WERI-Rb-1 (cell line): ENCODE measurements at regions not wholly inside any gene's neighbourhood (a gene's known extent, or its start where the extent isn't known, plus 50 kb on each side); places are given as distances from the start of the nearest gene placed in this dataset.
"Not testable (repeated sequence)": the region's sequence is repeated elsewhere in the genome, so short reads cannot be mapped to it uniquely, and the experiment has no call there.

ENCODE experiments used
- DNase-seq: peaks from one replicate; pipeline ENCODE4 v3.0.0-alpha.2; 2020
- H3K27ac ChIP-seq: fragments of 250-450 bp; sonication (Bioruptor Pico); 2 replicates; pipeline ENCODE4 v1.5.1; 2020; ENCODE audit warnings: mild to moderate bottlenecking, moderate library complexity
- H3K27me3 ChIP-seq: fragments of 250-450 bp; sonication (Bioruptor Pico); 2 replicates; pipeline ENCODE4 v1.5.1; 2021; ENCODE audit warnings: mild to moderate bottlenecking, low read depth, moderate library complexity; ENCODE audit not compliant: insufficient read depth, severe bottlenecking
- H3K36me3 ChIP-seq: fragments of 250-450 bp; sonication (Bioruptor Pico); 2 replicates; pipeline ENCODE4 v1.5.1; 2020; ENCODE audit warnings: mild to moderate bottlenecking, moderate library complexity
- H3K4me3 ChIP-seq: 2 replicates; pipeline ENCODE4 v1.5.1; 2011; ENCODE audit warnings: low read depth, mild to moderate bottlenecking, control low read depth, low read length
- H3K9me3 ChIP-seq: fragments of 250-450 bp; sonication (Bioruptor Pico); 2 replicates; pipeline ENCODE4 v1.5.1; 2021; ENCODE audit warnings: mild to moderate bottlenecking, moderate library complexity; ENCODE audit not compliant: severe bottlenecking
- TF ChIP-seq, protein P1 (sequence below): IDR thresholded peaks from 2 replicates; pipeline ENCODE4 v1.5.1; 2011; ENCODE audit warnings: low read depth, mild to moderate bottlenecking, control low read depth, inconsistent platforms, low read length

DNA sequence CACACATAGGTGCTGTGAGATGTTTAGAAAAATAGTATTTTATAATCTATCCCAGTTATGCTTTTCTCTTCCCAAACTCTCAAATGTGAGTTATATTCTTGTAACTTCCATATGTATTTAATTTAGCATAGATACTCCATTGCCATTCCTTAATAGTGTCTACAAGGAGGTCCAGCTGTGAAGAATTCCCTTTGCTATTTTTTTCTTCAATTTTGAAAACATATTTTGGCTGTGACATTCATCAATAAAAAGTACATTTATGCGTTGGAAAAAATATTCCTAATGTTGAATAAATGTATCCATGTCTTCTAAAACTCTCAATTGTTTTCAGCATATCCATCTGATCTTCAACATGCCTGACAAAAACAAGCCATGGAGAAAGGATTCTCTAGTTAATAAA lies 1402.0 kb upstream of the SEL1L start:
- H3K9me3 ChIP-seq = no peaks in the 10 kb centered on the region
- DNase-seq = no peak

DNA sequence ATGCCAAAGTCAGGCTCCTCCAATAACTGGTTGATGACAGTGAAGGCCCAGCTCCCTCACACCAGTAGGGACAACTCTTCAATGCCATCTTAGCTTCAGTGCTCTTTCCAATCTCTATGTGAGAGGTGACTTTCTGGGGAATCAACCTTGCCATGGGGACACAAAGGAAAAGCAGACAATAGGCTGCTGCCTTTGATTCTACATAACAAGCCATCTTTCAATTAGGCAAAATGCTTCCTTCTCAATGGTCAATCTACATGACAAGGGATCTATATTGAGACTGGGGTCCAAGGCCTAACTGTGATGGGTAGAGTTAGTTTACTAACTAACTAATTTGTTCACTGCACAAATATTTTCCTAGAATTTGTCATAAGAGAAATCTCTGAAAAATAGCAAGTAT lies 1417.5 kb upstream of the SEL1L start:
- Histone ChIP-seq H3K27me3 (no peaks in the 10 kb centered on the region), H3K4me3 (no peak overlapping the region), H3K9me3 (no peaks in the 10 kb centered on the region), H3K36me3 (no peaks in the 10 kb centered on the region), H3K27ac (no peak overlapping the region)
- TF ChIP-seq, protein P1, sequence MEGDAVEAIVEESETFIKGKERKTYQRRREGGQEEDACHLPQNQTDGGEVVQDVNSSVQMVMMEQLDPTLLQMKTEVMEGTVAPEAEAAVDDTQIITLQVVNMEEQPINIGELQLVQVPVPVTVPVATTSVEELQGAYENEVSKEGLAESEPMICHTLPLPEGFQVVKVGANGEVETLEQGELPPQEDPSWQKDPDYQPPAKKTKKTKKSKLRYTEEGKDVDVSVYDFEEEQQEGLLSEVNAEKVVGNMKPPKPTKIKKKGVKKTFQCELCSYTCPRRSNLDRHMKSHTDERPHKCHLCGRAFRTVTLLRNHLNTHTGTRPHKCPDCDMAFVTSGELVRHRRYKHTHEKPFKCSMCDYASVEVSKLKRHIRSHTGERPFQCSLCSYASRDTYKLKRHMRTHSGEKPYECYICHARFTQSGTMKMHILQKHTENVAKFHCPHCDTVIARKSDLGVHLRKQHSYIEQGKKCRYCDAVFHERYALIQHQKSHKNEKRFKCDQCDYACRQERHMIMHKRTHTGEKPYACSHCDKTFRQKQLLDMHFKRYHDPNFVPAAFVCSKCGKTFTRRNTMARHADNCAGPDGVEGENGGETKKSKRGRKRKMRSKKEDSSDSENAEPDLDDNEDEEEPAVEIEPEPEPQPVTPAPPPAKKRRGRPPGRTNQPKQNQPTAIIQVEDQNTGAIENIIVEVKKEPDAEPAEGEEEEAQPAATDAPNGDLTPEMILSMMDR = no peak
- DNase-seq = no peak

More for the DNA sequence above, 1402.0 kb upstream of the SEL1L start:
- no peaks in the 10 kb centered on the region for H3K27me3 ChIP-seq
- H3K4me3 ChIP-seq = no peak overlapping the region
- no peaks in the 10 kb centered on the region for H3K36me3 ChIP-seq
- H3K27ac ChIP-seq = no peak overlapping the region
- TF ChIP-seq, protein P1 = no peak

DNA sequence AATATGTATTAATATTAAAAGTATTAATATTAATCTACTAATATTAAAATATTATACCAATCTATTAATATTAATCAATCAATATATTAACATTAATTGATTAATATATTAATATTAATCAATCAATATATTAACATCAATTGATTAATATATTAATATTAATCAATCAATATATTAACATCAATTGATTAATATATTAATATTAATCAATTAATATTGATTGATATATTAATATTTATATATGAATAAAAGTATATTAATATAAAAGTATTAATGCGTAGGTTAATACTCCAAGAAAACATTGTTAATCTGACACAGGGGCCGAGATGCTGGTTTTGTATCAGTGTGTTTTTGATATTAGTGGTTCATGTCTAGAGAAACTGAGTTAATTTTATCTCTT lies 1430.1 kb upstream of the SEL1L start:
- H3K4me3 ChIP-seq = no peak overlapping the region
- H3K27ac ChIP-seq = no peak overlapping the region
- no peaks in the 10 kb centered on the region for H3K27me3 ChIP-seq
- no peak for DNase-seq
- H3K36me3 ChIP-seq = no peaks in the 10 kb centered on the region
- TF ChIP-seq, protein P1 = no peak
- H3K9me3 ChIP-seq = no peaks in the 10 kb centered on the region

DNA sequence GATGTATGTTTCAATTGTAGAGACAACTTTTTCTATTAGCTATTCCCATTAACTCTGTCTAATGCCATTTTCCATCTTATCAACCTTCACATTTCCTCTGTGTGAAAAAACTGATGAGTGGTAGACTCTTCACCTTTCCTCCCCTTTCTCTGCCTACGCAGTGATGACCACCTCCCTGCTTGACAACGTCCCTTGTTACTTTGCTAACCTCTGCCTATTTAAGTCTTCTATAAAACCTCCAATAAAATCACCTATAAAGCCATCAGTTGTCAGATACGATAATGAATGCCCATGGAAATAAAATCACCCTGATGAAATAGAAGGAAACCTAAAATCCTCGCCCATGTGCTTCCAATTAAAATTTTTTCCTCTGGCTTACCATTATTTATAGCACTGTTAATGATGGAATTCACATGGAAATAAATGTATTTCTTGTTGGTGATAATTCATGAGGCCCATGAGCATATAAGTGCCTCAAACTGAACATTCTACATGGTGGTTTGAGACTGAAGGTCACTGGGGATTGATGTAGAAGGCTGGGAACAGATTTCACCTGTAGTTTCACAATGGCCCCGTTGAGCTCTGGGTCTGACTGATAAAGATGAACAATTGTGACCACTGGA lies 1454.0 kb upstream of the SEL1L start:
- no peaks in the 10 kb centered on the region for H3K36me3 ChIP-seq
- H3K4me3 ChIP-seq = no peak overlapping the region
- TF ChIP-seq, protein P1 = no peak
- DNase-seq = no peak
- no peaks in the 10 kb centered on the region for H3K9me3 ChIP-seq
- no peak overlapping the region for H3K27ac ChIP-seq
- no peaks in the 10 kb centered on the region for H3K27me3 ChIP-seq

DNA sequence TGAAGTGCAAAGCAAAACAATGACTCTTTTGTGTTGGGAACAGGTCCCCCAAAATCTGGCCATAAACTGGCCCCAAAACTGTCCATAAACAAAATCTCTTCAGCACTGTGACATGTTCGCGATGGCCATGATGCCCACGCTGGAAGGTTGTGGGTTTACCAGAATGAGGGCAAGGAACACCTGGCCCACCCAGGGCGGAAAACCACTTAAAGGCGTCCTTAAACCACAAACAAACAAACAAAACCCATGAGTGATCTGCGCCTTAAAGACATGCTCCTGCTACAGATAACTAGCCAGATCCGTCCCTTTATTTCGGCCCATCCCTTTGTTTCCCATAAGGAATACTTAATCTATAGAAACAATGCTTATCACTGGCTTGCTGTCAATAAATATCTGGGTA lies 1460.9 kb upstream of the SEL1L start:
- H3K36me3 ChIP-seq, H3K27ac ChIP-seq, H3K4me3 ChIP-seq, DNase-seq, H3K9me3 ChIP-seq, H3K27me3 ChIP-seq: not testable (repeated sequence)

DNA sequence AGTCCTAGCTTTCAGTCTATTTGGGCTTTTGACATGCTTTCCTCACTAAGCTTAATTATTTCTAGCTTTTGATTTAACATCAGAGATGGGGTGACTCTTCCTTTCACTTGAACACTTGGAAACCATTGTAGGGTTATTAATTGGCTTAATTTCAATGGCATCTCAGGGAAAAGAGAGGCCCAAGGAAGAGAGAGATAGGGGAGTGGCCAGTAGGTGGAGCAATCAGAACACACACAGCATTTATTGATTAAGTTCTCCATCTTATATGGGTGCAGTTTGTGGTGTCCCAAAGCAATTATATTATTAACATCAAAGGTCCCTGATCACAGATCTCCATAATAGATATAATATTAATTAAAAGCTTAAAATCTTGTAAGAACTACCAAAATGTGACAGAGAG lies 1466.1 kb upstream of the SEL1L start:
- no peaks in the 10 kb centered on the region for H3K27me3 ChIP-seq
- no peak overlapping the region for H3K27ac ChIP-seq
- H3K36me3 ChIP-seq = no peaks in the 10 kb centered on the region
- no peak overlapping the region for H3K4me3 ChIP-seq
- TF ChIP-seq, protein P1 = peak; percentile 61
- H3K9me3 ChIP-seq = no peaks in the 10 kb centered on the region
- DNase-seq = peak; percentile 42
